ENCODE measurements at regions not wholly inside any gene's neighbourhood (a gene's known extent, or its start where the extent isn't known, plus 50 kb on each side); places are given as distances from the start of the nearest gene placed in this dataset.

DNA sequence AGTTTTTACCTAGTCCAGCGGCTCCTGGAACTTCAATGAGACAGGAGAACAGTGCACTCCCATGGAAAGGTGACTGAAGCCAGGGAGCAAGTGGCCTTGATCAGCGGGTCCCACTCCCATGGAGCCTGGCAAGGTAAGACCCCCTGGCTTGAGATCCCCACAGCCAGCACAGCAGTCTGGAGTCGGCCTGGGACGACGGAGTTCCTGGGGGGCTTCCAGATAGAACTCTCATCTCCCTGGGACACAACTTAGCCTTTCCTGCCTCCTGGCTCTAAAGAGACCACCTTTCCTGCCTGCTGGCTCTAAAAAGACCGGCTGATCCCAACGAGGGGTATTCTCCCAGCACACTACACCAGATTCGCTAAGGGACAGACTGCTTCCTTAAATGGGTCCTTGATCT, 1279.0 kb upstream of the GOT2 start:
- TF ChIP-seq GATA3 (IDR thresholded peaks at IDR 0.05; ENCODE audit: low read depth, low read length) (no peak), GATA2 (IDR thresholded peaks at IDR 0.05; ENCODE audit: low read depth, low read length) (no peak)

All from SH-SY5Y (cell line).